SK-N-DZ (cell line): ENCODE measurements at regions not wholly inside any gene's neighbourhood (a gene's known extent, or its start where the extent isn't known, plus 50 kb on each side); places are given as distances from the start of the nearest gene placed in this dataset.

Experiments
- DNase-seq: peaks from one replicate; pipeline ENCODE4 v3.0.0-alpha.2; 2015; ENCODE audit warnings: low spot score

GRCh38 chr1:219523411-219523810, 89.5 kb downstream of the ZC3H11B start:
- DNase-seq: peak; percentile 91

DNA sequence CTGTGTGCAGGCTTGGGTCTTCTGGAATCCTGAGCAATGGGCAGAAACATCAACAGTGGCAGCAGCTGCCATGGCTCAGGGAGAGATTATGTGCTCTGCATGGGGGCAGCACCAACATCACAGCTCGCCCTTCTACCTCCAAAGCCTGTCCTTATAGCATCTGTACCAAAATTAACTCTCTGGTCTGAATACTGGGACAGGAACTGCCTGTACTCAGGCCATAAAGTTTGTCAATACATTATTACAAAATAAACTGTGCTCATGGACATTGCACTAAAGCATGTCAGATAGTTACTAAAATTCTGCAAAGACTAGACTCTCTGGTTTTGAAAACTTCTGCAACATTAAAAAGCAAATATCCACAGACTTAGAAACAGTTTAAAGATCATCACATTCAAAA, 91.6 kb downstream of the ZC3H11B start:
- DNase-seq: no peak

GRCh38 chr1:219520241-219520640, 92.7 kb downstream of the ZC3H11B start:
- no peak for DNase-seq

- no peak for DNase-seq
These were observed 94.0 kb downstream of the ZC3H11B start for GRCh38 chr1:219518907-219519248.

DNA sequence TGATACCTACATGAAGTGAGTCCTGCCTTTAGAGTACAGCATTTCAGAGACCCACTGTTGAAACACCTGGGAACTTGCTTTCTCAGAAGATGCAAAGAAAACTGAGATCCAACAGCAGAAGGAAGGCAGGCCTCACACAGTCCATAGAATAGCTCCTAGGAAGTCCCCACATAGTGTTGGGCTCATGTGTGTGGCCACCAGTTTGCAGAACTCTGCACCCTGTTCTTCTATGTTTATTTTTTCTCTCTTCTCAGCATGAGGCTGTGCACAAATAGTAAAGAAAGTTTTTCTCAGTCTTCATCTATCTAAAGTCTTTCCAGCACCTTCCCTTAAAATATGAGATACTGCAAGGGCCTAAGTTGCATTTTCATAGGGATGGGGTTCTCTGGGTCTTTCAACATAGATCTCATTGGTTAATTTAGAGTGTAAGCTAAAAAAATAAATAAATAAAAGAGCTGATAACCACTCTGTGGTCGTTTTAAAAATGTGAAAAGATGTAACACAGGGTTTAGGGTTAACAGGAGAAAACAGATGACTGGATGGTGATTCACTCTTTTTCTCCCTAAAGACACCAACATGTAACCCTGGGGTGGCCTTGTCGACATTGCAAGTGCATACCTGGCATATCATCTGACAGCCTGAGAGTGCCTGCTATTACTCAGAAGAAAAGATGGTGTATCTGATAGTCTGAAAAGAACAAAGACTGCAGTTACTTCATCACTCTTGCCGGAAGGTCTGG, 94.6 kb downstream of the ZC3H11B start:
- peak; percentile 82 for DNase-seq

DNA sequence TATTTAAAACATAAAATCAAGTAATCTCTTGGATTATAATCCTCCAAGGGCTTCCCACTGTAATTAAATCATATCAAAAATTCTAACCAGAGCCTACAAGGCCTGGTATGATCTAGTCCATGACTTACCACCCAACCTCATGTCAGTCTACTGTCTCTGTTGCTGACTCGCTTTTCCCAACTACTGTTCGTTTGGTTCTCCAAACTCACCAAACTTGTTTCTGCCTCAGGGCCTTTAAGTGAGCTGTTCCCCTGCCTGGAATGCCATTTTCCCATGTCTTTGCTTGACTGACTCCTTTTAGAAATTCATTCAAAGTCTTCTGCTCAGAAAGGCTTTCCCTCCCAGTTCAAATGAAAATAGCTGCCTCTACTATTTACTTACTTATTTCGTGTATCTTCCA, 95.9 kb downstream of the ZC3H11B start:
- DNase-seq: no peak

DNA sequence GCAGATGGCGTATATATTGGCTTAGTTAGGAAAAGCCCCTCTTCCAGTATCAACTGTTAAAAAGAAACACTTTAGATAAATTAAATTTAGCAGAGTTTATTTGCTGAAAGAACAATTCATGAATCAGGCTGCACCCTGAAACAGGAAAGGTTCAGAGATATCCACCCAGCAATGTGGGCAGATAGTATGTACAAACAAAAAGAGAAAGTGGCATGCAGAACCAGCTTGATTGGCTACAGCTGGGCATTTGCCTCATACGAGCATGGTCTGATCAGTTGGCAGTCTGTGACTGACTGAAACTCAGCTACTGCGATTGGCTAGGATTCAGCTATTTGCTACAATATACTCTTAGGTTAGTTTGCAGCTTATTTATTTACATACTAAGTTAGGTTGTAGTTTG, 98.2 kb downstream of the ZC3H11B start:
- no peak for DNase-seq

DNA sequence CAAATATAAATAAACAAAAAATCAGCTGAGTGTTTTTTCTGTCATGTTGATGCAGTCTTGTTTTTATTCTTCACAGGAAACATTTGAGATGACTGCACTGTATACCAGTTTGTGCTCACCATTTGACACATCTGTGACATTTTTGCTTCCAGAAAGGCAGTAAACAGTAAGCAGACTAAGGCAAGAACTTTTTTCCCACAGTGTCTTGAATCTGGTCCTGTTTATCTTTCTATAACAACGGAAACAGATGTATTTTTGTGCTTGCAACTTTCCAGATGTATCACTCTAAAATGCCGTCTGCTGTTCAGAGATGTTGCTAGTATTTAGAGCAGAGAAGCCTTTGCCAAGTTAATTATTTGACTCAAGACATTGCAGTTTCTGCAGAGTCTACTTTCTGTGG, 105.5 kb downstream of the ZC3H11B start:
- DNase-seq: no peak

DNA sequence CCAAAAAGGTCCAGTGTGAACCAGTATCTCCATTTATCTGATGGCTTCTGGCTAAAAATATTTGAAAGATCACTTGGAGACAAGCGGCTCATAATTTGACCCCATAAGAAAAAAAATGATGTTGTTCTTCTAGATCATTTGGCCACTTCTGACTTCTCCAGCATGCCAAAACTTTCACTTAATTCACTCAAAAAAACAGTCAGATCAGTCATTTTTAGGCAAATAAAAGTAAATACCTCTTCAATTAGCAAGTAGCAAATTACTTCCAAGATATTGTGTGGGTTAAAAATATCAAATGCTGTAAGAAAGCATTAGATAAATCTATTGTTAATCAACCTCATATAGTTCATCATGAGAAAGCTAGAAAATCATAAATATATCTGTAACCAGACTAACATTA, 106.0 kb downstream of the ZC3H11B start:
- DNase-seq: no peak

GRCh38 chr1:219506473-219506899, 106.4 kb downstream of the ZC3H11B start:
- no peak for DNase-seq

GRCh38 chr1:219505886-219506285, 107.0 kb downstream of the ZC3H11B start:
- no peak for DNase-seq

DNA sequence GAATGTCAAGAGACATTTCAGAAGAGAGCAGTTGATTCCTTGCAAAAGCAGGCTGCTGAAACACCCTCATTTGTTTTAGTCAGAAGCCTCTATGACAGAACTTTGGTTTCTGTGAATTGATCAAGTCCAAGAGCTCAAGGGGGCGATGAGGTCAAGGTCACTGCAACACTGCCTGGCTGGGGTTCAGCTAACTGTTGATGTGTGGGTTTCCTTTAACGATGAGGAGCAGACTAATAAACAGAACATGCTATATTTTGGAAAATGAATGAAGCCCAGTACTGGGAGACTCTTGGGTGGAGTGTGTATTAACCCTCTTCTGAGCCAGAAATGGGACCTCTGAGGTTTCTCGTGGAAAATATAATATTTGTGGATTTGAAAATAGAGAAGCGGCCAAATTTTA, 109.3 kb downstream of the ZC3H11B start:
- no peak for DNase-seq

DNA sequence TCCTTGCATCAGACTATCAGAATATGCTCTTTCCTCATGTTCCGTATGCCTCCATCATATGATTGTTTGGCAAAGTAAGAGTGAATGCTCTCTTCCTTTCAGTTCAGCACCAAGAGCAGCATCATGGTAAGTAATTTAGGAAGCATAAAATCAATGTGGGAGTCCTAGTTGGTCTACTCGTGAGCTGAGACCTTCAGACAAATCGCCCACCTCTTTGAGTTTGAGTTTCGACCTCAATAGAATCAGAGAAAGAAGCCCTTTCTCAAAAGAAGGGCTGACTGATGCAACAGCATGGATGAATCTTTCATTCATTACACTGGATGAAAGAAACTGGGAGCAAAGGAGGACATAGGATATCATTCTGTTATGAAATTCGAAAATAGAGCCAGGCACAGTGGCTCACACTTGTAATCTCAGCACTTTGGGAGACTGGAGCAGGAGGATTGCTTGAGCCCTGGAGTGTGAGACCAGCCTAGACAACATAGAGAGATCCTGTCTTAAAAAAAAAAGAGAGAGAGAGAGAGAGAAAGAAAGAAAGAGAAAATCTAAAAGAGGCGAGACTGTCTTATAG, 112.5 kb downstream of the ZC3H11B start:
- no peak for DNase-seq

DNA sequence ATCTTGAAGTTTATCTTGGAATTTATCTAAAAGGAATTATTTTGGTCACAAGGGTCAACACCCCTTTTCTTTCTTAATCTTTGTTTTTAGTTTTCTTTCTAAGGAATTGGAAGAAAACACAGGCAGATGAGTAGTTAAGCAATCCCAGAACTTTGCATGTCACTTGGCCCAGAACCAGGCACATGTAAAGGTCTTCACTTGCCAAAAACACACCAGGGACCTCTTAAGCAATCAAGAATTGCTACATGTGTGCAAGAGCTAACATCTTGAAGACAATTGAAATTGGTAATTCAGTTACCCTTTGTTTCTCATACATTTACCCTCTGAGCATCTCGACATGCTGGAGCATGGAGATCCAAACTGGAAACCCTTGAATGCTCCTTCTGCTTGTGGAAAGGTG, 114.2 kb downstream of the ZC3H11B start:
- no peak for DNase-seq

GRCh38 chr1:219495737-219496408, 117.0 kb downstream of the ZC3H11B start:
- DNase-seq: no peak

- no peak for DNase-seq
These were observed 120.2 kb downstream of the ZC3H11B start for GRCh38 chr1:219492717-219493116.

DNA sequence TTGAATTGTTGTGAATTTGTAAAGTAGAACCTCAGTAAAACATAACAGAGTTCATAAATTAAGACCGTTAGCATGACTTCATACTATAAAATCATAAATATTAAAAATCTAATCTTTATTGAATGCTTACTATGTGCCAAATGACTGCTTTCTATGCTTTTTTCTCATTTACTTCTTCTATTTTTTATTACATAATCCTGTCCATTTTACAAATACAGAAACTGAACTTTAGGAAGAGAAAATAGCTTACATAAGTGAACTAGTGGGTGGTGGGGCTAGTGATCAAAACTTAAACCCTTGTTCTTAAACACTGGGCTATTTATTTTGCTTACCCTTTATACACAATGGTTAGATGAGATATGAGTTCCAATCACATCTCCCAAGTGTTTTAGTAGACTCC, 122.3 kb downstream of the ZC3H11B start:
- no peak for DNase-seq

- DNase-seq: no peak
These were observed 123.3 kb downstream of the ZC3H11B start for GRCh38 chr1:219489636-219490035.

GRCh38 chr1:219488275-219488674, 124.6 kb downstream of the ZC3H11B start:
- no peak for DNase-seq

DNA sequence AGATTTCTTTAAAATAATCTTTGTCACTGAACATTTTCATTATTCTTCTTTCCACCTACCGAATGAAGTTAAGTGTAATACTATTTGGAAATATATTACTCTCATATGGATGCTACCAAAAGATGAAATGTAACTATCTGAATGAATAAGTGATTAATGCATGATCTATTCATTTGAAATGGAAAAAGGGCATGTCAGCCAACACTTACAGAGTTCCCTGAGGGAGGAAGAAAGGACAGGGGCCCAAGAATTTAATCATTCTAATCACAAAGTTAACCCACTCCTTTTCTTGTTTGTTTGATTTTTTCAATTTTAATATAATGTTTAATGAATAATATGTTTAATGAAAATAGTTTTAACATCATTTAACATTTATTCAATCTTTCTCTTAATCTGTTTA, 129.4 kb downstream of the ZC3H11B start:
- no peak for DNase-seq

GRCh38 chr1:219480011-219480410, 132.9 kb downstream of the ZC3H11B start:
- no peak for DNase-seq

- no peak for DNase-seq
These were observed 134.1 kb downstream of the ZC3H11B start for GRCh38 chr1:219478811-219479210.

DNA sequence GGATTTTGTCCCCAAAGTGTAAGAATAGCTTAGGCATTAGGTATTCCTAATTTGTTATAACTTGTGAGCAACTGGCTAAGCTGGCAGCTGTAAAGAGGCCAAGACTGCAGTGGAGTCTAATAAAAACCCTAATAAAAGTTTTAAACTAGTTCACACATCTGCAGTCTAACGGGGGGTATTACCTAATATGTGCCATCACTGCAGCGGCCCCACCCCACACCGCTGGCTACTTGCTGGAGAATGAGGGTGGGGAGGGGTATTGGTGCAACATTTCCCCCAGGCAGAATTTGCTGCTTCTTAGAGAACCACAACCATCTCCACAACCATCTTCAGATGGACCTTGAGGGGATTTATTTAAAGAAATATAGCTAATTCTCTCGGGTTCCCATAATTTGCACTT, 135.0 kb downstream of the ZC3H11B start:
- DNase-seq: no peak
